WI38 (cell line): ENCODE measurements at regions not wholly inside any gene's neighbourhood (a gene's known extent, or its start where the extent isn't known, plus 50 kb on each side); places are given as distances from the start of the nearest gene placed in this dataset.

Experiments
- H3K4me3 ChIP-seq: 2 replicates; pipeline ENCODE4 v1.5.1; 2011; ENCODE audit warnings: low read depth, mild to moderate bottlenecking, control low read depth, low read length
- CTCF ChIP-seq: IDR thresholded peaks from 2 replicates; pipeline ENCODE4 v1.5.1; 2012; ENCODE audit warnings: low read depth, mild to moderate bottlenecking, control low read depth, low read length

- TF ChIP-seq CTCF: no peak
- no peak overlapping the region for H3K4me3 ChIP-seq
Observed at GRCh38 chr18:39406941-39407340, 1841.3 kb upstream of the CELF4 start.

- no peak for TF ChIP-seq CTCF
- no peak overlapping the region for H3K4me3 ChIP-seq
Observed at GRCh38 chr18:39403121-39403520, 1837.5 kb upstream of the CELF4 start.

- no peak for TF ChIP-seq CTCF
Observed at GRCh38 chr18:39399662-39400061, 1834.1 kb upstream of the CELF4 start.

GRCh38 chr18:39396168-39396567 lies 1830.6 kb upstream of the CELF4 start:
- TF ChIP-seq CTCF: no peak
- no peak overlapping the region for H3K4me3 ChIP-seq

More at GRCh38 chr18:39399662-39400061, 1834.1 kb upstream of the CELF4 start:
- H3K4me3 ChIP-seq: no peak overlapping the region

GRCh38 chr18:39389800-39390379 lies 1824.3 kb upstream of the CELF4 start:
- H3K4me3 ChIP-seq: no peak overlapping the region
- no peak for TF ChIP-seq CTCF

GRCh38 chr18:39380866-39381265 lies 1815.3 kb upstream of the CELF4 start:
- TF ChIP-seq CTCF: no peak
- H3K4me3 ChIP-seq: no peak overlapping the region

- H3K4me3 ChIP-seq: no peak overlapping the region
- TF ChIP-seq CTCF: no peak
Observed at GRCh38 chr18:39380186-39380725, 1814.7 kb upstream of the CELF4 start.
